H9 (cell line): ENCODE measurements at regions not wholly inside any gene's neighbourhood (a gene's known extent, or its start where the extent isn't known, plus 50 kb on each side); places are given as distances from the start of the nearest gene placed in this dataset.

Experiments used
- DNase-seq: peaks from one replicate; pipeline ENCODE4 v3.0.0-alpha.2; 2017
- H2AFZ ChIP-seq: one replicate; pipeline ENCODE4 v1.6.1; 2013; ENCODE audit warnings: mild to moderate bottlenecking, low read length, control low read depth, moderate library complexity
- H2AK5ac ChIP-seq: 2 replicates; pipeline ENCODE4 v1.6.1; 2013; ENCODE audit warnings: low read length, control low read depth, mixed read lengths; ENCODE audit not compliant: insufficient read length
- H2BK120ac ChIP-seq: one replicate; pipeline ENCODE4 v1.6.1; 2013; ENCODE audit warnings: low read depth, mild to moderate bottlenecking, low read length, control low read depth, inconsistent platforms; ENCODE audit not compliant: poor library complexity, severe bottlenecking
- H2BK12ac ChIP-seq: 2 replicates; pipeline ENCODE4 v1.6.1; 2013; ENCODE audit warnings: low read length, control low read depth, mixed read lengths, low read depth; ENCODE audit not compliant: insufficient read length
- H2BK15ac ChIP-seq: 2 replicates; pipeline ENCODE4 v1.6.1; 2013; ENCODE audit warnings: low read depth, low read length, control low read depth
- H2BK20ac ChIP-seq: one replicate; pipeline ENCODE4 v1.6.1; 2013; ENCODE audit warnings: low read depth, mild to moderate bottlenecking, low read length, control low read depth, inconsistent platforms; ENCODE audit not compliant: poor library complexity, severe bottlenecking
- H2BK5ac ChIP-seq: 2 replicates; pipeline ENCODE4 v1.6.1; 2013; ENCODE audit warnings: low read length, control low read depth, mixed read lengths; ENCODE audit not compliant: insufficient read length
- H3K14ac ChIP-seq: 2 replicates; pipeline ENCODE4 v1.6.1; 2013; ENCODE audit warnings: low read length, control low read depth; ENCODE audit not compliant: insufficient read depth
- H3K18ac ChIP-seq: 2 replicates; pipeline ENCODE4 v1.6.1; 2013; ENCODE audit warnings: low read depth, mild to moderate bottlenecking, mixed read lengths, low read length, control low read depth; ENCODE audit not compliant: insufficient read length
- H3K23ac ChIP-seq: 2 replicates; pipeline ENCODE4 v1.6.1; 2013; ENCODE audit warnings: low read length, control low read depth, mixed read lengths, low read depth; ENCODE audit not compliant: insufficient read length
- H3K23me2 ChIP-seq: 2 replicates; pipeline ENCODE4 v1.6.1; 2013; ENCODE audit warnings: low read depth, mild to moderate bottlenecking, mixed read lengths, low read length, control low read depth; ENCODE audit not compliant: insufficient read length, poor library complexity, severe bottlenecking
- H3K27ac ChIP-seq: 2 replicates; pipeline ENCODE4 v1.5.1; 2013; ENCODE audit warnings: low read length, control low read depth, mixed read lengths, low read depth; ENCODE audit not compliant: insufficient read length
- H3K27me3 ChIP-seq: 2 replicates; pipeline ENCODE4 v1.6.1; 2013; ENCODE audit warnings: low read length, control low read depth, inconsistent platforms; ENCODE audit not compliant: insufficient read depth
- H3K4ac ChIP-seq: 2 replicates; pipeline ENCODE4 v1.6.1; 2013; ENCODE audit warnings: low read depth, mild to moderate bottlenecking, control low read depth, inconsistent platforms, low read length, moderate library complexity
- H3K4me1 ChIP-seq: 2 replicates; pipeline ENCODE4 v1.6.1; 2013; ENCODE audit warnings: low read length, control low read depth, inconsistent platforms; ENCODE audit not compliant: insufficient read depth
- H3K4me2 ChIP-seq: 2 replicates; pipeline ENCODE4 v1.6.1; 2013; ENCODE audit warnings: low read length, control low read depth, mixed read lengths; ENCODE audit not compliant: insufficient read length, insufficient read depth
- H3K56ac ChIP-seq: 2 replicates; pipeline ENCODE4 v1.6.1; 2013; ENCODE audit warnings: low read depth, mild to moderate bottlenecking, mixed read lengths, low read length, control low read depth; ENCODE audit not compliant: insufficient read length
- H3K79me1 ChIP-seq: 2 replicates; pipeline ENCODE4 v1.6.1; 2013; ENCODE audit warnings: low read depth, mild to moderate bottlenecking, moderate library complexity, low read length, control low read depth, inconsistent platforms; ENCODE audit not compliant: insufficient read depth, poor library complexity, severe bottlenecking
- H3K79me2 ChIP-seq: 2 replicates; pipeline ENCODE4 v1.6.1; 2013; ENCODE audit warnings: low read length, control low read depth, inconsistent platforms; ENCODE audit not compliant: insufficient read depth
- H3K9ac ChIP-seq: 2 replicates; pipeline ENCODE4 v1.6.1; 2013; ENCODE audit warnings: low read length, control low read depth, mixed read lengths; ENCODE audit not compliant: insufficient read length; ENCODE audit errors: extremely low read depth
- H3K9me3 ChIP-seq: one replicate; pipeline ENCODE4 v1.6.1; 2013; ENCODE audit warnings: low read depth, low read length, inconsistent platforms; ENCODE audit not compliant: control insufficient read depth
- H3T11ph ChIP-seq: one replicate; pipeline ENCODE4 v1.6.1; 2013; ENCODE audit warnings: mild to moderate bottlenecking, low read length, control low read depth, inconsistent platforms
- H4K20me1 ChIP-seq: one replicate; pipeline ENCODE4 v1.6.1; 2013; ENCODE audit not compliant: control insufficient read depth, insufficient read length, insufficient read depth
- H4K5ac ChIP-seq: 2 replicates; pipeline ENCODE4 v1.6.1; 2013; ENCODE audit warnings: low read depth, mild to moderate bottlenecking, mixed read lengths, low read length, control low read depth; ENCODE audit not compliant: insufficient read length
- H4K8ac ChIP-seq: replicated peaks from 2 replicates; pipeline ENCODE4 v1.6.1; 2013; ENCODE audit warnings: low read length, control low read depth, mixed read lengths, low read depth; ENCODE audit not compliant: insufficient read length
- H4K91ac ChIP-seq: 2 replicates; pipeline ENCODE4 v1.6.1; 2013; ENCODE audit warnings: low read depth, mild to moderate bottlenecking, moderate library complexity, mixed read lengths, low read length, control low read depth; ENCODE audit not compliant: insufficient read length
- H3K27ac Mint-ChIP-seq, 3 experiments: 2 replicates in 2 of 3; 3 replicates in 1 of 3; pipeline ENCODE4 v1.8.0; 2020 to 2021; ENCODE audit warnings: mixed read lengths in 3 of 3, mild to moderate bottlenecking in 1 of 3, moderate library complexity in 1 of 3
- H3K27me3 Mint-ChIP-seq: 2 replicates; pipeline ENCODE4 v1.8.0; 2021; ENCODE audit warnings: low read depth, mild to moderate bottlenecking, moderate library complexity, mixed read lengths
- H3K36me3 Mint-ChIP-seq, 3 experiments: 2 replicates in 2 of 3; 3 replicates in 1 of 3; pipeline ENCODE4 v1.8.0; 2020 to 2021; ENCODE audit warnings: low read depth in 3 of 3, mixed read lengths in 3 of 3; ENCODE audit not compliant: insufficient read depth in 1 of 3
- H3K4me1 Mint-ChIP-seq, 2 experiments: 2 replicates each; pipeline ENCODE4 v1.8.0; 2020; ENCODE audit warnings: mixed read lengths in 2 of 2
- H3K4me3 Mint-ChIP-seq, 2 experiments: 2 replicates in 1 of 2; 3 replicates in 1 of 2; pipeline ENCODE4 v1.8.0; 2020 to 2021; ENCODE audit warnings: mild to moderate bottlenecking in 2 of 2, mixed read lengths in 2 of 2, moderate library complexity in 1 of 2
- H3K9me3 Mint-ChIP-seq, 2 experiments: 2 replicates in 1 of 2; 3 replicates in 1 of 2; pipeline ENCODE4 v1.8.0; 2020; ENCODE audit warnings: mild to moderate bottlenecking in 2 of 2, mixed read lengths in 2 of 2, moderate library complexity in 1 of 2
- WGBS: extraction: QIAGEN DNeasy Blood & Tissue Kit; methylation state at CpG from one replicate; pipeline ENCODE4 v1.1.7; 2013; ENCODE audit warnings: missing lambda C conversion rate, low lambda C conversion rate, mixed read lengths; ENCODE audit not compliant: insufficient read length; ENCODE audit errors: extremely low coverage; 5-methylcytosine and 5-hydroxymethylcytosine counted together
- TF ChIP-seq, protein P1 (sequence below): fragments of 200-600 bp; sonication (generic); conservative IDR thresholded peaks from 3 replicates; pipeline ENCODE4 v1.8.0; 2021; ENCODE audit warnings: antibody characterized with exemption, mild to moderate bottlenecking

DNA sequence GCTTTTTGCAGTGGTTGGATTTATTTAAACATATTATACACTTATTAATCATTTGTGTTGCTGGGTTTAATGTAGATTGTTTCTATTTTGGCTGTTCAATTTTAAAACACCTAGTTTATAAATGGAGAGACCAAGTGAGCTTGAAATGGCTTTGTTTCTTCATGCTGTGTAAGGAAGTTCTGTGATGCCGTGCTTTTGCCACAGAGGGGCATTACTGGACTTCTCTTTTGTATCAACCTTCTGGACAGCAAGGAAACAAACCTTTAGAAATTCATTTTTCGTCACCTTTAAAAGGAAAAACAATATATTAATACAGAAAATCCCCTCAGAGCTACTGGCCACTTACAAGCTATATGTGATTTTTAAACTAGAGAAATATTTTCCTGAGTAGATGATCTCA, 81.9 kb downstream of the DMRTA1 start:
- no peak overlapping the region for H2AFZ ChIP-seq
- Mint-ChIP-seq H3K4me3 (no peak overlapping the region), H3K27ac (no peak overlapping the region), H3K4me1 (peaks cover 3% of the 10 kb centered on the region in 2 experiments; a peak in 3 of 4 replicates), H3K9me3 (no peaks in the 10 kb centered on the region), H3K36me3 (no peaks in the 10 kb centered on the region), H3K27me3 (no peaks in the 10 kb centered on the region)
- H4K8ac ChIP-seq: no peak overlapping the region
- H3K4me1 ChIP-seq: no peaks in the 10 kb centered on the region
- no peak overlapping the region for H2BK120ac ChIP-seq
- no peaks in the 10 kb centered on the region for H3K79me1 ChIP-seq
- no peaks in the 10 kb centered on the region for H3K27me3 ChIP-seq
- no peak overlapping the region for H3K56ac ChIP-seq
- H4K20me1 ChIP-seq: no peaks in the 10 kb centered on the region
- no peak overlapping the region for H3K27ac ChIP-seq
- H2BK5ac ChIP-seq: no peak overlapping the region
- no peak for DNase-seq
- no peak overlapping the region for H3K23ac ChIP-seq
- H4K5ac ChIP-seq: no peak overlapping the region
- no peak overlapping the region for H3K14ac ChIP-seq
- H2AK5ac ChIP-seq: no peak overlapping the region
- no peaks in the 10 kb centered on the region for H3K23me2 ChIP-seq
- no peak overlapping the region for H3T11ph ChIP-seq
- TF ChIP-seq, protein P1, sequence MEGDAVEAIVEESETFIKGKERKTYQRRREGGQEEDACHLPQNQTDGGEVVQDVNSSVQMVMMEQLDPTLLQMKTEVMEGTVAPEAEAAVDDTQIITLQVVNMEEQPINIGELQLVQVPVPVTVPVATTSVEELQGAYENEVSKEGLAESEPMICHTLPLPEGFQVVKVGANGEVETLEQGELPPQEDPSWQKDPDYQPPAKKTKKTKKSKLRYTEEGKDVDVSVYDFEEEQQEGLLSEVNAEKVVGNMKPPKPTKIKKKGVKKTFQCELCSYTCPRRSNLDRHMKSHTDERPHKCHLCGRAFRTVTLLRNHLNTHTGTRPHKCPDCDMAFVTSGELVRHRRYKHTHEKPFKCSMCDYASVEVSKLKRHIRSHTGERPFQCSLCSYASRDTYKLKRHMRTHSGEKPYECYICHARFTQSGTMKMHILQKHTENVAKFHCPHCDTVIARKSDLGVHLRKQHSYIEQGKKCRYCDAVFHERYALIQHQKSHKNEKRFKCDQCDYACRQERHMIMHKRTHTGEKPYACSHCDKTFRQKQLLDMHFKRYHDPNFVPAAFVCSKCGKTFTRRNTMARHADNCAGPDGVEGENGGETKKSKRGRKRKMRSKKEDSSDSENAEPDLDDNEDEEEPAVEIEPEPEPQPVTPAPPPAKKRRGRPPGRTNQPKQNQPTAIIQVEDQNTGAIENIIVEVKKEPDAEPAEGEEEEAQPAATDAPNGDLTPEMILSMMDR: peak; percentile 57
- H3K9me3 ChIP-seq: no peaks in the 10 kb centered on the region
- no peak overlapping the region for H3K4ac ChIP-seq
- no peak overlapping the region for H3K18ac ChIP-seq
- H3K4me2 ChIP-seq: no peak overlapping the region
- H4K91ac ChIP-seq: no peak overlapping the region
- no peak overlapping the region for H3K9ac ChIP-seq
- no peaks in the 10 kb centered on the region for H3K79me2 ChIP-seq
- no peak overlapping the region for H2BK20ac ChIP-seq
- no peak overlapping the region for H2BK12ac ChIP-seq
- no CpG with 5 or more reads among the region's 2 CpGs for WGBS
- no peak overlapping the region for H2BK15ac ChIP-seq
